ENCODE measurements at regions not wholly inside any gene's neighbourhood (a gene's known extent, or its start where the extent isn't known, plus 50 kb on each side); places are given as distances from the start of the nearest gene placed in this dataset.

GRCh38 chr5:173410459-173411233 is 82.4 kb upstream of the STC2 start:
- DNase-seq = no peak
- no peak overlapping the region for H3K23ac ChIP-seq (ENCODE audit: low read length in 2 of 2)
- H3K14ac ChIP-seq (ENCODE audit: low read length in 2 of 2) = peak overlapping the region in 1 of 2 experiments; percentile 44
- no peaks in the 10 kb centered on the region for H3K36me3 ChIP-seq (ENCODE audit: control insufficient read depth in 1 of 2, insufficient read depth in 2 of 2, low read depth in 1 of 2, low read length in 2 of 2)
- H3K4me1 ChIP-seq (ENCODE audit: control insufficient read depth, insufficient read depth, low read depth, low read length) = peaks cover 11% of the 10 kb centered on the region
- H3K27ac ChIP-seq (ENCODE audit: low read length, poor library complexity, severe bottlenecking) = no peak overlapping the region
- H3K27me3 ChIP-seq (ENCODE audit: control insufficient read depth in 1 of 2, insufficient read depth in 1 of 2, low read length in 2 of 2) = no peaks in the 10 kb centered on the region
- no peak overlapping the region for H2BK15ac ChIP-seq (ENCODE audit: low read depth, poor library complexity, severe bottlenecking)
- no peak overlapping the region for H3K18ac ChIP-seq (ENCODE audit: low read depth in 1 of 2, low read length in 2 of 2)
- H3K9me3 ChIP-seq (ENCODE audit: control insufficient read depth, low read length) = no peaks in the 10 kb centered on the region
- H3K79me1 ChIP-seq (replicated peaks; ENCODE audit: low read length, poor library complexity, severe bottlenecking) = no peaks in the 10 kb centered on the region
- H2BK120ac ChIP-seq (ENCODE audit: low read depth, low read length) = no peak overlapping the region
- H2AK5ac ChIP-seq (ENCODE audit: low read length, severe bottlenecking) = no peak overlapping the region
- no peak overlapping the region for H2BK12ac ChIP-seq (ENCODE audit: low read length in 2 of 2)
- no peak overlapping the region for H2AFZ ChIP-seq (ENCODE audit: low read depth, low read length)
- no peak overlapping the region for H2BK5ac ChIP-seq (ENCODE audit: low read depth, low read length, poor library complexity, severe bottlenecking)
- H3K4me2 ChIP-seq (ENCODE audit: low read length, poor library complexity, severe bottlenecking) = no peak overlapping the region
- no peak overlapping the region for H3K9ac ChIP-seq (ENCODE audit: low read length)
- peak overlapping the region; percentile 29 for H4K8ac ChIP-seq (ENCODE audit: low read length)
- H3K4ac ChIP-seq (ENCODE audit: low read depth in 1 of 2, low read length in 2 of 2) = no peak overlapping the region
- H4K91ac ChIP-seq (ENCODE audit: low read length) = no peak overlapping the region
- WGBS = 94% methylated on average over 9 of the region's 9 CpGs
- H3K4me3 ChIP-seq (ENCODE audit: insufficient read depth in 1 of 2, low read depth in 1 of 2, low read length in 2 of 2) = no peak overlapping the region

GRCh38 chr5:173408946-173409345 is 80.7 kb upstream of the STC2 start:
- H3K4me3 ChIP-seq (ENCODE audit: insufficient read depth in 1 of 2, low read depth in 1 of 2, low read length in 2 of 2) = no peak overlapping the region
- no peak overlapping the region for H2AFZ ChIP-seq (ENCODE audit: low read depth, low read length)
- H3K4me2 ChIP-seq (ENCODE audit: low read length, poor library complexity, severe bottlenecking) = no peak overlapping the region
- H3K36me3 ChIP-seq (ENCODE audit: control insufficient read depth in 1 of 2, insufficient read depth in 2 of 2, low read depth in 1 of 2, low read length in 2 of 2) = no peaks in the 10 kb centered on the region
- no peak overlapping the region for H3K14ac ChIP-seq (ENCODE audit: low read length in 2 of 2)
- no peak overlapping the region for H3K27ac ChIP-seq (ENCODE audit: low read length, poor library complexity, severe bottlenecking)
- H3K9me3 ChIP-seq (ENCODE audit: control insufficient read depth, low read length) = no peaks in the 10 kb centered on the region
- no peak overlapping the region for H2BK5ac ChIP-seq (ENCODE audit: low read depth, low read length, poor library complexity, severe bottlenecking)
- no peak overlapping the region for H3K4ac ChIP-seq (ENCODE audit: low read depth in 1 of 2, low read length in 2 of 2)
- no peak overlapping the region for H3K9ac ChIP-seq (ENCODE audit: low read length)
- H2AK5ac ChIP-seq (ENCODE audit: low read length, severe bottlenecking) = no peak overlapping the region
- peaks cover 11% of the 10 kb centered on the region for H3K4me1 ChIP-seq (ENCODE audit: control insufficient read depth, insufficient read depth, low read depth, low read length)
- no peak overlapping the region for H4K8ac ChIP-seq (ENCODE audit: low read length)
- no peak overlapping the region for H3K23ac ChIP-seq (ENCODE audit: low read length in 2 of 2)
- H2BK15ac ChIP-seq (ENCODE audit: low read depth, poor library complexity, severe bottlenecking) = no peak overlapping the region
- no peak overlapping the region for H2BK12ac ChIP-seq (ENCODE audit: low read length in 2 of 2)
- H3K18ac ChIP-seq (ENCODE audit: low read depth in 1 of 2, low read length in 2 of 2) = no peak overlapping the region
- H4K91ac ChIP-seq (ENCODE audit: low read length) = no peak overlapping the region
- DNase-seq = no peak
- H3K27me3 ChIP-seq (ENCODE audit: control insufficient read depth in 1 of 2, insufficient read depth in 1 of 2, low read length in 2 of 2) = no peaks in the 10 kb centered on the region
- no peak overlapping the region for H2BK120ac ChIP-seq (ENCODE audit: low read depth, low read length)
- no peaks in the 10 kb centered on the region for H3K79me1 ChIP-seq (replicated peaks; ENCODE audit: low read length, poor library complexity, severe bottlenecking)
- WGBS = 100% methylated on average over 1 of the region's 1 CpG

GRCh38 chr5:173399851-173400250 is 71.6 kb upstream of the STC2 start:
- Histone ChIP-seq H3K27ac (ENCODE audit: low read length, poor library complexity, severe bottlenecking) (no peak overlapping the region), H3K18ac (ENCODE audit: low read depth in 1 of 2, low read length in 2 of 2) (no peak overlapping the region), H2BK120ac (ENCODE audit: low read depth, low read length) (no peak overlapping the region), H3K23ac (ENCODE audit: low read length in 2 of 2) (no peak overlapping the region), H3K9me3 (ENCODE audit: control insufficient read depth, low read length) (no peaks in the 10 kb centered on the region), H2BK5ac (ENCODE audit: low read depth, low read length, poor library complexity, severe bottlenecking) (no peak overlapping the region), H2BK15ac (ENCODE audit: low read depth, poor library complexity, severe bottlenecking) (no peak overlapping the region), H3K27me3 (ENCODE audit: control insufficient read depth in 1 of 2, insufficient read depth in 1 of 2, low read length in 2 of 2) (no peaks in the 10 kb centered on the region), H4K8ac (ENCODE audit: low read length) (no peak overlapping the region), H3K36me3 (ENCODE audit: control insufficient read depth in 1 of 2, insufficient read depth in 2 of 2, low read depth in 1 of 2, low read length in 2 of 2) (no peaks in the 10 kb centered on the region), H4K91ac (ENCODE audit: low read length) (no peak overlapping the region), H3K4me2 (ENCODE audit: low read length, poor library complexity, severe bottlenecking) (no peak overlapping the region), H3K79me1 (replicated peaks; ENCODE audit: low read length, poor library complexity, severe bottlenecking) (no peaks in the 10 kb centered on the region), H2BK12ac (ENCODE audit: low read length in 2 of 2) (no peak overlapping the region), H3K4ac (ENCODE audit: low read depth in 1 of 2, low read length in 2 of 2) (no peak overlapping the region), H2AK5ac (ENCODE audit: low read length, severe bottlenecking) (no peak overlapping the region), H2AFZ (ENCODE audit: low read depth, low read length) (no peak overlapping the region), H3K4me1 (ENCODE audit: control insufficient read depth, insufficient read depth, low read depth, low read length) (no peaks in the 10 kb centered on the region), H3K14ac (ENCODE audit: low read length in 2 of 2) (no peak overlapping the region), H3K4me3 (ENCODE audit: insufficient read depth in 1 of 2, low read depth in 1 of 2, low read length in 2 of 2) (no peak overlapping the region), H3K9ac (ENCODE audit: low read length) (no peak overlapping the region)
- no CpG with 5 or more reads among the region's 2 CpGs for WGBS
- peak; percentile 22 for DNase-seq

- no peak overlapping the region for H3K9ac ChIP-seq (ENCODE audit: low read length)
- H4K91ac ChIP-seq (ENCODE audit: low read length) = no peak overlapping the region
- H4K8ac ChIP-seq (ENCODE audit: low read length) = no peak overlapping the region
- peak overlapping the region in 1 of 2 experiments; percentile 63 for H2BK12ac ChIP-seq (ENCODE audit: low read length in 2 of 2)
- peaks cover 8% of the 10 kb centered on the region for H3K9me3 ChIP-seq (ENCODE audit: control insufficient read depth, low read length)
- no peaks in the 10 kb centered on the region for H3K27me3 ChIP-seq (ENCODE audit: control insufficient read depth in 1 of 2, insufficient read depth in 1 of 2, low read length in 2 of 2)
- H3K4ac ChIP-seq (ENCODE audit: low read depth in 1 of 2, low read length in 2 of 2) = peak overlapping the region in 1 of 2 experiments; percentile 64
- DNase-seq = peak; percentile 54
- H3K4me1 ChIP-seq (ENCODE audit: control insufficient read depth, insufficient read depth, low read depth, low read length) = no peaks in the 10 kb centered on the region
- no peak overlapping the region for H3K14ac ChIP-seq (ENCODE audit: low read length in 2 of 2)
- H3K23ac ChIP-seq (ENCODE audit: low read length in 2 of 2) = no peak overlapping the region
- no peak overlapping the region for H3K4me2 ChIP-seq (ENCODE audit: low read length, poor library complexity, severe bottlenecking)
- no peak overlapping the region for H2BK15ac ChIP-seq (ENCODE audit: low read depth, poor library complexity, severe bottlenecking)
- H2BK5ac ChIP-seq (ENCODE audit: low read depth, low read length, poor library complexity, severe bottlenecking) = no peak overlapping the region
- H3K79me1 ChIP-seq (replicated peaks; ENCODE audit: low read length, poor library complexity, severe bottlenecking) = no peaks in the 10 kb centered on the region
- H2BK120ac ChIP-seq (ENCODE audit: low read depth, low read length) = peak overlapping the region; percentile 66
- no peaks in the 10 kb centered on the region for H3K36me3 ChIP-seq (ENCODE audit: control insufficient read depth in 1 of 2, insufficient read depth in 2 of 2, low read depth in 1 of 2, low read length in 2 of 2)
- H3K4me3 ChIP-seq (ENCODE audit: insufficient read depth in 1 of 2, low read depth in 1 of 2, low read length in 2 of 2) = no peak overlapping the region
- 72% methylated on average over 6 of the region's 6 CpGs for WGBS
- H3K18ac ChIP-seq (ENCODE audit: low read depth in 1 of 2, low read length in 2 of 2) = peak overlapping the region in 1 of 2 experiments; percentile 55
- no peak overlapping the region for H2AK5ac ChIP-seq (ENCODE audit: low read length, severe bottlenecking)
- H2AFZ ChIP-seq (ENCODE audit: low read depth, low read length) = no peak overlapping the region
- H3K27ac ChIP-seq (ENCODE audit: low read length, poor library complexity, severe bottlenecking) = no peak overlapping the region
Measured at GRCh38 chr5:173397516-173397915, 69.3 kb upstream of the STC2 start.
